Kidney (tissue), 13 donors: ENCODE measurements at regions not wholly inside any gene's neighbourhood (a gene's known extent, or its start where the extent isn't known, plus 50 kb on each side); places are given as distances from the start of the nearest gene placed in this dataset.

Experiments used
- DNase-seq, 5 donors: peaks; one replicate each; pipeline ENCODE4 v3.0.0-alpha.2; 2013 to 2020
- FAIRE-seq: peaks from 2 replicates; lab custom pipeline; 2012; peaks lifted over from hg19 to GRCh38; lab: Jason Lieb, UNC
- H3K27ac ChIP-seq, 2 donors: one replicate each; pipeline ENCODE4 v1.7.0; 2013; ENCODE audit warnings: low read depth in 2 of 2, low read length in 2 of 2, inconsistent platforms in 1 of 2
- H3K27me3 ChIP-seq: one replicate; pipeline ENCODE4 v1.7.1; 2013; ENCODE audit warnings: low read length, inconsistent platforms; ENCODE audit not compliant: control insufficient read depth, insufficient read depth
- H3K36me3 ChIP-seq, 3 donors: one replicate each; pipeline versions ENCODE4 v1.7.0 to v1.7.1; 2013; ENCODE audit warnings: low read length in 3 of 3, control low read depth in 1 of 3, inconsistent platforms in 1 of 3; ENCODE audit not compliant: insufficient read depth in 3 of 3, control insufficient read depth in 2 of 3
- H3K4me1 ChIP-seq, 3 donors: one replicate each; pipeline versions ENCODE4 v1.7.0 to v1.7.1; 2013; ENCODE audit warnings: low read length in 3 of 3, inconsistent platforms in 1 of 3, low read depth in 1 of 3; ENCODE audit not compliant: control insufficient read depth in 2 of 3, insufficient read depth in 2 of 3
- H3K4me3 ChIP-seq, 3 donors: one replicate each; pipeline versions ENCODE4 v1.7.0 to v1.8.1; 2013; ENCODE audit warnings: low read length in 3 of 3, control low read depth in 1 of 3, inconsistent platforms in 1 of 3
- H3K9ac ChIP-seq, 3 donors: one replicate each; pipeline versions ENCODE4 v1.7.0 to v1.7.1; 2013; ENCODE audit warnings: low read length in 3 of 3, control low read depth in 1 of 3, inconsistent platforms in 1 of 3
- H3K9me3 ChIP-seq, 3 donors: one replicate each; pipeline versions ENCODE4 v1.7.0 to v1.7.1; 2013; ENCODE audit warnings: low read length in 3 of 3, control low read depth in 1 of 3, inconsistent platforms in 1 of 3; ENCODE audit not compliant: control insufficient read depth in 2 of 3, insufficient read depth in 1 of 3
- CTCF ChIP-seq: IDR thresholded peaks from 3 replicates; pipeline ENCODE4 v1.5.1; 2012; ENCODE audit warnings: mild to moderate bottlenecking, moderate library complexity, borderline replicate concordance; ENCODE audit not compliant: insufficient read depth; ENCODE audit errors: extremely low read depth
- intact Hi-C: fragments of 100-400 bp; cut with DNase I; formaldehyde crosslinking; loops from one replicate; pipeline ENCODE4 v1.11.1; 2022
- donor health status: control.
- donor health status: control.
- donor health status: control.
- donor health status: control.
- donor health status: control.
- donor health status: DM: yes; HTN: yes; CAD: no.
- donor health status: Normal renal cell carcinoma (clear cell type).

GRCh38 chr6:12224251-12224650 is 65.9 kb upstream of the EDN1 start:
- H3K9me3 ChIP-seq, result no peaks in the 10 kb centered on the region
- intact Hi-C loops, result no loop called here
- DNase-seq, result no peak

GRCh38 chr6:12228447-12229146 is 61.6 kb upstream of the EDN1 start:
- Histone ChIP-seq H3K4me3 (peak overlapping the region in 1 of 3 donors; percentile 39), H3K4me1 (peaks cover 0 to 6% (median under 1%) of the 10 kb centered on the region in 3 donors), H3K36me3 (no peaks in the 10 kb centered on the region), H3K27ac (peak overlapping the region; percentile 16 to 53), H3K27me3 (no peaks in the 10 kb centered on the region), H3K9ac (peak overlapping the region in 1 of 3 donors; percentile 42), H3K9me3 (no peaks in the 10 kb centered on the region)
- FAIRE-seq (no peak), DNase-seq (peak in 1 of 5 donors; percentile 19)
- no peak for TF ChIP-seq CTCF
- intact Hi-C loops, result no loop called here

More at GRCh38 chr6:12224251-12224650, 65.9 kb upstream of the EDN1 start:
- H3K27ac ChIP-seq, result no peak overlapping the region
- H3K9ac ChIP-seq, result no peak overlapping the region
- H3K4me3 ChIP-seq, result no peak overlapping the region
- TF ChIP-seq CTCF, result no peak
- H3K27me3 ChIP-seq, result no peaks in the 10 kb centered on the region
- FAIRE-seq, result no peak
- peaks cover 0 to under 1% (median 0%) of the 10 kb centered on the region in 3 donors for H3K4me1 ChIP-seq
- no peaks in the 10 kb centered on the region for H3K36me3 ChIP-seq

GRCh38 chr6:12229332-12229731 is 60.8 kb upstream of the EDN1 start:
- no peak for DNase-seq
- no peak for TF ChIP-seq CTCF
- Histone ChIP-seq H3K9me3 (no peaks in the 10 kb centered on the region), H3K36me3 (no peaks in the 10 kb centered on the region), H3K9ac (peak overlapping the region in 1 of 3 donors; percentile 42), H3K4me1 (peaks cover 0 to 6% (median 3%) of the 10 kb centered on the region in 3 donors), H3K27me3 (no peaks in the 10 kb centered on the region), H3K4me3 (peak overlapping the region in 1 of 3 donors; percentile 39), H3K27ac (peak overlapping the region in 1 of 2 donors; percentile 53)
- intact Hi-C loops, result no loop called here
- FAIRE-seq, result no peak

- intact Hi-C loops, result no loop called here
- H3K9me3 ChIP-seq, result no peaks in the 10 kb centered on the region
- H3K36me3 ChIP-seq, result no peaks in the 10 kb centered on the region
- no peaks in the 10 kb centered on the region for H3K27me3 ChIP-seq
- no peak overlapping the region for H3K9ac ChIP-seq
- no peak overlapping the region for H3K4me3 ChIP-seq
- H3K27ac ChIP-seq, result no peak overlapping the region
- H3K4me1 ChIP-seq, result peaks cover 0 to 6% (median 3%) of the 10 kb centered on the region in 3 donors
- TF ChIP-seq CTCF, result no peak
- FAIRE-seq (no peak), DNase-seq (no peak)
Observed at GRCh38 chr6:12230523-12230922, 59.6 kb upstream of the EDN1 start.
